ENCODE measurements at regions not wholly inside any gene's neighbourhood (a gene's known extent, or its start where the extent isn't known, plus 50 kb on each side); places are given as distances from the start of the nearest gene placed in this dataset.

GRCh38 chr18:76713432-76713831 lies 108.9 kb upstream of the ZNF236 start (continued):
- TF ChIP-seq CTCF (IDR thresholded peaks at IDR 0.05; ENCODE audit: control extremely low read depth in 1 of 3, insufficient read depth in 1 of 3, low read depth in 1 of 3, low read length in 3 of 3) (no peak), KDM4A (IDR thresholded peaks at IDR 0.05; ENCODE audit: low read depth, low read length, severe bottlenecking) (no peak)

Measured in H1 (cell line).